A673 (cell line): ENCODE measurements at regions not wholly inside any gene's neighbourhood (a gene's known extent, or its start where the extent isn't known, plus 50 kb on each side); places are given as distances from the start of the nearest gene placed in this dataset.

ENCODE experiments used
- BruUV-seq: library from RNA; stranded (reverse); fragments of 400-500 nt; replicated peaks from 2 replicates; lab custom pipeline; 2021; lab: Mats Ljungman, UMichigan
- CTCF ChIA-PET: fragments of 300-600 bp; sonication (Branson Sonifier 250); formaldehyde crosslinking; loops from one replicate; lab custom pipeline; 2022; ENCODE audit warnings: antibody characterized with exemption; lab: Charles Lee
- POLR2A ChIA-PET: fragments of 300-600 bp; sonication (Branson Sonifier 250); formaldehyde crosslinking; loops from one replicate; lab custom pipeline; 2022; ENCODE audit warnings: antibody characterized with exemption; ENCODE audit not compliant: low non-redundant PET; lab: Charles Lee
- DNase-seq: peaks from one replicate; pipeline ENCODE4 v3.0.0-alpha.2; 2015; ENCODE audit warnings: low spot score
- H3K27ac ChIP-seq: fragments of 200-600 bp; sonication (generic); 2 replicates; pipeline ENCODE4 v1.5.1; 2016; ENCODE audit warnings: mixed run types, low read depth, mild to moderate bottlenecking, mixed read lengths, antibody characterized with exemption, low read length; ENCODE audit not compliant: poor library complexity, severe bottlenecking
- H3K27me3 ChIP-seq: fragments of 200-600 bp; sonication (generic); replicated peaks from 2 replicates; pipeline ENCODE4 v1.6.1; 2017; ENCODE audit warnings: mixed run types, low read depth, mild to moderate bottlenecking, mixed read lengths, antibody characterized with exemption, low read length; ENCODE audit not compliant: insufficient read depth, poor library complexity
- H3K36me3 ChIP-seq: fragments of 200-600 bp; sonication (generic); 2 replicates; pipeline ENCODE4 v1.6.1; 2016; ENCODE audit warnings: mixed run types, mild to moderate bottlenecking, mixed read lengths, antibody characterized with exemption, low read length; ENCODE audit not compliant: insufficient read depth, poor library complexity, severe bottlenecking
- H3K4me1 ChIP-seq: fragments of 200-600 bp; sonication (generic); 2 replicates; pipeline ENCODE4 v1.6.1; 2017; ENCODE audit warnings: mixed run types, mild to moderate bottlenecking, mixed read lengths, antibody characterized with exemption, low read length; ENCODE audit not compliant: insufficient read depth, poor library complexity, severe bottlenecking
- H3K4me3 ChIP-seq: fragments of 200-600 bp; sonication (generic); 2 replicates; pipeline ENCODE4 v1.5.1; 2016; ENCODE audit warnings: low read depth, mixed run types, mild to moderate bottlenecking, mixed read lengths, low read length; ENCODE audit not compliant: poor library complexity, severe bottlenecking
- H3K9me3 ChIP-seq: fragments of 200-600 bp; sonication (generic); 2 replicates; pipeline ENCODE4 v1.6.1; 2016; ENCODE audit warnings: mixed run types, low read depth, mild to moderate bottlenecking, mixed read lengths, antibody characterized with exemption, low read length; ENCODE audit not compliant: poor library complexity, severe bottlenecking
- CTCF ChIP-seq: fragments of 300-800, 200-600 bp; sonication (generic); conservative IDR thresholded peaks from 2 replicates; pipeline ENCODE4 v1.5.1; 2017; ENCODE audit warnings: low read depth, mild to moderate bottlenecking, antibody characterized with exemption, low read length, moderate library complexity, mixed read lengths
- EZH2 ChIP-seq: fragments of 200-600 bp; sonication (generic); IDR thresholded peaks from 2 replicates; pipeline ENCODE4 v1.6.1; 2017; ENCODE audit warnings: borderline replicate concordance, low read depth, mild to moderate bottlenecking, mixed read lengths, antibody characterized with exemption, low read length; ENCODE audit not compliant: poor library complexity, severe bottlenecking
- intact Hi-C: fragments of 100-400 bp; cut with micrococcal nuclease; formaldehyde crosslinking; loops from one replicate; pipeline ENCODE4 v1.10.0; 2022; ENCODE audit not compliant: unreplicated experiment

- H3K4me3 ChIP-seq, result no peak overlapping the region
- intact Hi-C loops, result no loop called here
- POLR2A ChIA-PET, result no interaction called here
- H3K36me3 ChIP-seq, result no peaks in the 10 kb centered on the region
- CTCF ChIA-PET, result no interaction called here
- no peak for DNase-seq
- no peak overlapping the region for H3K27ac ChIP-seq
- no peaks in the 10 kb centered on the region for H3K27me3 ChIP-seq
- H3K4me1 ChIP-seq, result no peaks in the 10 kb centered on the region
- no TSS peak for BruUV-seq
- no peaks in the 10 kb centered on the region for H3K9me3 ChIP-seq
- TF ChIP-seq CTCF (no peak), EZH2 (no peak)
Measured at GRCh38 chr4:81740487-81740886, 268.8 kb upstream of the RASGEF1B start.

- no TSS peak for BruUV-seq
- Histone ChIP-seq H3K27me3 (no peaks in the 10 kb centered on the region), H3K9me3 (no peaks in the 10 kb centered on the region), H3K4me1 (no peaks in the 10 kb centered on the region), H3K27ac (no peak overlapping the region), H3K4me3 (no peak overlapping the region), H3K36me3 (no peaks in the 10 kb centered on the region)
- ChIA-PET POLR2A (no interaction called here), CTCF (no interaction called here)
- intact Hi-C loops, result no loop called here
- TF ChIP-seq EZH2 (no peak), CTCF (no peak)
- DNase-seq, result no peak
Measured at GRCh38 chr4:81738891-81739290, 267.2 kb upstream of the RASGEF1B start.

- TF ChIP-seq EZH2, result no peak
- TF ChIP-seq CTCF, result no peak
- Histone ChIP-seq H3K4me1 (no peaks in the 10 kb centered on the region), H3K36me3 (no peaks in the 10 kb centered on the region), H3K4me3 (no peak overlapping the region), H3K27me3 (no peaks in the 10 kb centered on the region), H3K9me3 (no peaks in the 10 kb centered on the region), H3K27ac (no peak overlapping the region)
- intact Hi-C loops, result no loop called here
- CTCF ChIA-PET, result no interaction called here
- POLR2A ChIA-PET, result no interaction called here
- no peak for DNase-seq
- no TSS peak for BruUV-seq
Measured at GRCh38 chr4:81737865-81738559, 266.3 kb upstream of the RASGEF1B start.
